ENCODE measurements at regions not wholly inside any gene's neighbourhood (a gene's known extent, or its start where the extent isn't known, plus 50 kb on each side); places are given as distances from the start of the nearest gene placed in this dataset.
"Not testable (repeated sequence)": the region's sequence is repeated elsewhere in the genome, so short reads cannot be mapped to it uniquely, and the experiment has no call there.

DNA sequence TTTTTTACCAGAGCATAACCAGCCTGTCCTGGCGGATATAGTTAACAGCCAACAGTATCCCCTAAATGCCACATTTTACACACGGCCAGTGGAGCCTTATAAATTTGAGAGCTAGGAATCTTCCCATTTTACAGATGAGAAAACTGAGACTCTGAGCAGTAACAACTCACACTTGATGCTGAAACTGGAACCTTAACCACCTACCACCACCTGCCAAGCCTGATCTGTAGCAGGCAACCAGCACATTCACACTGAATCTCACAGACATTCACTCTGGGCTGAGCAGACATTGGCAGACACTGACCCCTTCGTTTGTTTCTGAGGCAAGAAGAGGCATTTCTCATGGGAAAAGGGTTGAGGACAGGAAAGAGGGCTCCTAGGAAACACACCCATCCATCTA, 178.2 kb downstream of the BCL2L11 start:
- TF ChIP-seq POLR2AphosphoS5, POLR2A (IDR thresholded peaks at IDR 0.05): not testable (repeated sequence)
- TF ChIP-seq, protein P1, sequence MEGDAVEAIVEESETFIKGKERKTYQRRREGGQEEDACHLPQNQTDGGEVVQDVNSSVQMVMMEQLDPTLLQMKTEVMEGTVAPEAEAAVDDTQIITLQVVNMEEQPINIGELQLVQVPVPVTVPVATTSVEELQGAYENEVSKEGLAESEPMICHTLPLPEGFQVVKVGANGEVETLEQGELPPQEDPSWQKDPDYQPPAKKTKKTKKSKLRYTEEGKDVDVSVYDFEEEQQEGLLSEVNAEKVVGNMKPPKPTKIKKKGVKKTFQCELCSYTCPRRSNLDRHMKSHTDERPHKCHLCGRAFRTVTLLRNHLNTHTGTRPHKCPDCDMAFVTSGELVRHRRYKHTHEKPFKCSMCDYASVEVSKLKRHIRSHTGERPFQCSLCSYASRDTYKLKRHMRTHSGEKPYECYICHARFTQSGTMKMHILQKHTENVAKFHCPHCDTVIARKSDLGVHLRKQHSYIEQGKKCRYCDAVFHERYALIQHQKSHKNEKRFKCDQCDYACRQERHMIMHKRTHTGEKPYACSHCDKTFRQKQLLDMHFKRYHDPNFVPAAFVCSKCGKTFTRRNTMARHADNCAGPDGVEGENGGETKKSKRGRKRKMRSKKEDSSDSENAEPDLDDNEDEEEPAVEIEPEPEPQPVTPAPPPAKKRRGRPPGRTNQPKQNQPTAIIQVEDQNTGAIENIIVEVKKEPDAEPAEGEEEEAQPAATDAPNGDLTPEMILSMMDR (IDR thresholded peaks at IDR 0.05): not testable (repeated sequence)

Measured in gastroesophageal sphincter (tissue), 3 donors.